ENCODE measurements at regions not wholly inside any gene's neighbourhood (a gene's known extent, or its start where the extent isn't known, plus 50 kb on each side); places are given as distances from the start of the nearest gene placed in this dataset.

DNA sequence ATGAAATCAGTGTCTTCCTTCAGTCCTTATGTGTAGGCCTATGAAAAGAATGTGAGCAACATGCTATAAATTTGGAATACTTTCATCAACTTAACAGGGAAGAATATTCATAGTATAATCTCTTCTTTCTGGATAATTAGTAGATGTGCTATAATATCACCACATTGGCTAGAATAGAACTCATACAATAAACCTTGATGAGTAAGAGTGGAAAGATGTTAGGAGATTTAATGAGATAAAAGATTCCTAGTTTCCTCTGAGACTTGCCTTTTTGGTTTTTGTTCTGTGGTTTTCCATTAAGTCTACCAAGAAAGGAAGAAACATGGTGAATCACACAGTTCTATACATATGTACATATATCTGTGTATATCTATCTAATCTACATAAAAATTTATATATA, 301.8 kb upstream of the PRR16 start:
- ChIA-PET CTCF (no interaction called here), POLR2A (ENCODE audit: low non-redundant PET) (no interaction called here)
- Histone ChIP-seq H3K36me3 (ENCODE audit: insufficient read depth, low read length, poor library complexity, severe bottlenecking) (no peaks in the 10 kb centered on the region), H3K4me3 (ENCODE audit: low read depth, low read length, poor library complexity, severe bottlenecking) (no peak overlapping the region), H3K4me1 (ENCODE audit: insufficient read depth, low read length, poor library complexity, severe bottlenecking) (no peaks in the 10 kb centered on the region), H3K9me3 (ENCODE audit: low read depth, low read length, poor library complexity, severe bottlenecking) (no peaks in the 10 kb centered on the region), H3K27ac (ENCODE audit: low read depth, low read length, poor library complexity, severe bottlenecking) (no peak overlapping the region), H3K27me3 (replicated peaks; ENCODE audit: insufficient read depth, low read depth, low read length, poor library complexity) (no peaks in the 10 kb centered on the region)
- no TSS peak for BruUV-seq (replicated peaks)
- intact Hi-C loops (cut with micrococcal nuclease; ENCODE audit: unreplicated experiment), result no loop called here
- no peak for DNase-seq (ENCODE audit: low spot score)
- TF ChIP-seq, protein P1, sequence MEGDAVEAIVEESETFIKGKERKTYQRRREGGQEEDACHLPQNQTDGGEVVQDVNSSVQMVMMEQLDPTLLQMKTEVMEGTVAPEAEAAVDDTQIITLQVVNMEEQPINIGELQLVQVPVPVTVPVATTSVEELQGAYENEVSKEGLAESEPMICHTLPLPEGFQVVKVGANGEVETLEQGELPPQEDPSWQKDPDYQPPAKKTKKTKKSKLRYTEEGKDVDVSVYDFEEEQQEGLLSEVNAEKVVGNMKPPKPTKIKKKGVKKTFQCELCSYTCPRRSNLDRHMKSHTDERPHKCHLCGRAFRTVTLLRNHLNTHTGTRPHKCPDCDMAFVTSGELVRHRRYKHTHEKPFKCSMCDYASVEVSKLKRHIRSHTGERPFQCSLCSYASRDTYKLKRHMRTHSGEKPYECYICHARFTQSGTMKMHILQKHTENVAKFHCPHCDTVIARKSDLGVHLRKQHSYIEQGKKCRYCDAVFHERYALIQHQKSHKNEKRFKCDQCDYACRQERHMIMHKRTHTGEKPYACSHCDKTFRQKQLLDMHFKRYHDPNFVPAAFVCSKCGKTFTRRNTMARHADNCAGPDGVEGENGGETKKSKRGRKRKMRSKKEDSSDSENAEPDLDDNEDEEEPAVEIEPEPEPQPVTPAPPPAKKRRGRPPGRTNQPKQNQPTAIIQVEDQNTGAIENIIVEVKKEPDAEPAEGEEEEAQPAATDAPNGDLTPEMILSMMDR (conservative IDR thresholded peaks at IDR 0.05; ENCODE audit: low read depth, low read length), result no peak
- TF ChIP-seq EZH2 (IDR thresholded peaks at IDR 0.05; ENCODE audit: borderline replicate concordance, low read depth, low read length, poor library complexity, severe bottlenecking), result no peak

DNA sequence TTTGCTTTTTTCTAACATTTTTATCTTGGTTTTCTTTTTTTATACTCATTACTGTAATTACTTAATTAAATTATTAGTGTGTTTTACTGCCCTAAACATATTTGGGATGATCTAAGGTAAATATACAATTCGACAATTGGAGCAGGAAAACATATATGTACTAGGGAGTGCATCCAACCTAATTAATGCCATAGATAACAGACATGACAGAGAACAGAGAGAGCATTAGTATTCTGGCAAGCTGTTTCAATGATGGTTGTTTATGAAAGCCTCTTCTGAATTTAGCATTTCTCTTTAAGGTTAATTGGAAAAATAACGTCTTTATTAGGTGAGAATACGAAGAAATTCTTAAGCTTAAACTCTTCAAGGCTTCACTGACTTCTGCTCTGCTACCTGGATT, 300.1 kb upstream of the PRR16 start:
- no peak overlapping the region for H3K27ac ChIP-seq (ENCODE audit: low read depth, low read length, poor library complexity, severe bottlenecking)
- no peaks in the 10 kb centered on the region for H3K36me3 ChIP-seq (ENCODE audit: insufficient read depth, low read length, poor library complexity, severe bottlenecking)
- no TSS peak for BruUV-seq (replicated peaks)
- H3K27me3 ChIP-seq (replicated peaks; ENCODE audit: insufficient read depth, low read depth, low read length, poor library complexity), result no peaks in the 10 kb centered on the region
- DNase-seq (ENCODE audit: low spot score), result no peak
- H3K4me1 ChIP-seq (ENCODE audit: insufficient read depth, low read length, poor library complexity, severe bottlenecking), result no peaks in the 10 kb centered on the region
- ChIA-PET POLR2A (ENCODE audit: low non-redundant PET) (no interaction called here), CTCF (no interaction called here)
- H3K4me3 ChIP-seq (ENCODE audit: low read depth, low read length, poor library complexity, severe bottlenecking), result no peak overlapping the region
- TF ChIP-seq, protein P1 (conservative IDR thresholded peaks at IDR 0.05; ENCODE audit: low read depth, low read length), result no peak
- no peak for TF ChIP-seq EZH2 (IDR thresholded peaks at IDR 0.05; ENCODE audit: borderline replicate concordance, low read depth, low read length, poor library complexity, severe bottlenecking)
- no peaks in the 10 kb centered on the region for H3K9me3 ChIP-seq (ENCODE audit: low read depth, low read length, poor library complexity, severe bottlenecking)
- intact Hi-C loops (cut with micrococcal nuclease; ENCODE audit: unreplicated experiment), result no loop called here

- Histone ChIP-seq H3K36me3 (ENCODE audit: insufficient read depth, low read length, poor library complexity, severe bottlenecking) (no peaks in the 10 kb centered on the region), H3K27me3 (replicated peaks; ENCODE audit: insufficient read depth, low read depth, low read length, poor library complexity) (no peaks in the 10 kb centered on the region), H3K4me1 (ENCODE audit: insufficient read depth, low read length, poor library complexity, severe bottlenecking) (no peaks in the 10 kb centered on the region), H3K9me3 (ENCODE audit: low read depth, low read length, poor library complexity, severe bottlenecking) (no peaks in the 10 kb centered on the region), H3K27ac (ENCODE audit: low read depth, low read length, poor library complexity, severe bottlenecking) (no peak overlapping the region), H3K4me3 (ENCODE audit: low read depth, low read length, poor library complexity, severe bottlenecking) (no peak overlapping the region)
- ChIA-PET CTCF (no interaction called here), POLR2A (ENCODE audit: low non-redundant PET) (no interaction called here)
- TF ChIP-seq, protein P1 (conservative IDR thresholded peaks at IDR 0.05; ENCODE audit: low read depth, low read length), result no peak
- TF ChIP-seq EZH2 (IDR thresholded peaks at IDR 0.05; ENCODE audit: borderline replicate concordance, low read depth, low read length, poor library complexity, severe bottlenecking), result no peak
- intact Hi-C loops (cut with micrococcal nuclease; ENCODE audit: unreplicated experiment), result no loop called here
- no peak for DNase-seq (ENCODE audit: low spot score)
- no TSS peak for BruUV-seq (replicated peaks)
Observed at GRCh38 chr5:120164986-120165385, 299.1 kb upstream of the PRR16 start.
